IMR-90 (cell line): ENCODE measurements at regions not wholly inside any gene's neighbourhood (a gene's known extent, or its start where the extent isn't known, plus 50 kb on each side); places are given as distances from the start of the nearest gene placed in this dataset.

Experiments used
- ATAC-seq: fragments of 200-7000 bp; cut with Tn5 transposase; 2 replicates; pipeline ENCODE4 v1.9.1; 2020; ENCODE audit warnings: low read depth, mild to moderate bottlenecking, moderate library complexity
- BruUV-seq: library from RNA; stranded (reverse); fragments of 400-500 nt; replicated peaks from 2 replicates; lab custom pipeline; 2021; lab: Mats Ljungman, UMichigan
- CTCF ChIA-PET: fragments of 300-600 bp; formaldehyde crosslinking; extraction: SDS; loops from one replicate; lab custom pipeline; 2021; ENCODE audit warnings: antibody characterized with exemption; lab: Yijun Ruan, JAX
- POLR2A ChIA-PET: fragments of 300-600 bp; sonication (Branson Sonifier 250); formaldehyde crosslinking; loops from one replicate; lab custom pipeline; 2022; ENCODE audit warnings: antibody characterized with exemption; ENCODE audit not compliant: unreplicated experiment; lab: Charles Lee
- DNase-seq: peaks from one replicate; pipeline ENCODE4 v3.0.0; 2013
- H2AFZ ChIP-seq: replicated peaks from 2 replicates; pipeline ENCODE3; 2013; ENCODE audit warnings: low read length, mild to moderate bottlenecking; ENCODE audit not compliant: poor library complexity
- H2AK5ac ChIP-seq: 2 replicates; pipeline ENCODE4 v1.6.1; 2013; ENCODE audit warnings: low read depth, low read length, inconsistent platforms
- H2AK9ac ChIP-seq: replicated peaks from 2 replicates; pipeline ENCODE3; 2013; ENCODE audit warnings: mild to moderate bottlenecking, low read depth, low read length, moderate library complexity; ENCODE audit not compliant: poor library complexity
- H2BK120ac ChIP-seq: 2 replicates; pipeline ENCODE4 v1.6.1; 2013; ENCODE audit warnings: low read depth, low read length, inconsistent platforms
- H2BK15ac ChIP-seq: 3 replicates; pipeline ENCODE4 v1.6.1; 2013; ENCODE audit warnings: low read depth, low read length, inconsistent platforms
- H2BK20ac ChIP-seq: 2 replicates; pipeline ENCODE4 v1.6.1; 2013; ENCODE audit warnings: low read depth, mild to moderate bottlenecking, inconsistent platforms, low read length, moderate library complexity
- H2BK5ac ChIP-seq: 2 replicates; pipeline ENCODE4 v1.6.1; 2013; ENCODE audit warnings: mild to moderate bottlenecking, low read depth, low read length, inconsistent platforms; ENCODE audit not compliant: poor library complexity, severe bottlenecking
- H3K14ac ChIP-seq: replicated peaks from 2 replicates; pipeline ENCODE4 v1.6.1; 2013; ENCODE audit warnings: low read depth, low read length, inconsistent platforms
- H3K18ac ChIP-seq: 2 replicates; pipeline ENCODE4 v1.6.1; 2013; ENCODE audit warnings: low read depth, low read length, control low read depth
- H3K23ac ChIP-seq: 2 replicates; pipeline ENCODE4 v1.6.1; 2013; ENCODE audit warnings: low read depth, low read length, inconsistent platforms
- H3K27ac ChIP-seq: 2 replicates; pipeline ENCODE4 v1.5.1; 2013; ENCODE audit warnings: mild to moderate bottlenecking, control low read depth, low read length; ENCODE audit not compliant: insufficient read depth
- H3K27me3 ChIP-seq: 2 replicates; pipeline ENCODE4 v1.6.1; 2013; ENCODE audit warnings: low read length; ENCODE audit not compliant: control insufficient read depth, insufficient read depth
- H3K36me3 ChIP-seq: 2 replicates; pipeline ENCODE4 v1.6.1; 2013; ENCODE audit warnings: low read length, mixed read lengths; ENCODE audit not compliant: control insufficient read depth, insufficient read depth
- H3K4ac ChIP-seq: 2 replicates; pipeline ENCODE4 v1.6.1; 2013; ENCODE audit warnings: low read depth, low read length, inconsistent platforms
- H3K4me1 ChIP-seq: 2 replicates; pipeline ENCODE4 v1.6.1; 2013; ENCODE audit warnings: low read length, mixed read lengths; ENCODE audit not compliant: control insufficient read depth, insufficient read depth
- H3K4me2 ChIP-seq: 2 replicates; pipeline ENCODE4 v1.6.1; 2013; ENCODE audit warnings: low read depth, mild to moderate bottlenecking, control low read depth, low read length, moderate library complexity
- H3K4me3 ChIP-seq: 2 replicates; pipeline ENCODE4 v1.5.1; 2013; ENCODE audit warnings: low read depth, mild to moderate bottlenecking, control low read depth, low read length, moderate library complexity; ENCODE audit not compliant: insufficient read depth
- H3K56ac ChIP-seq: 2 replicates; pipeline ENCODE4 v1.6.1; 2013; ENCODE audit warnings: low read length, inconsistent platforms; ENCODE audit not compliant: insufficient read depth; ENCODE audit errors: extremely low read depth
- H3K79me1 ChIP-seq, 2 experiments: 2 replicates each; pipeline ENCODE4 v1.6.1; 2013; ENCODE audit warnings: low read length in 2 of 2, inconsistent platforms in 1 of 2, low read depth in 1 of 2
- H3K9ac ChIP-seq: 2 replicates; pipeline ENCODE4 v1.6.1; 2013; ENCODE audit warnings: low read depth, low read length, control low read depth
- H3K9me1 ChIP-seq: 2 replicates; pipeline ENCODE4 v1.6.1; 2013; ENCODE audit warnings: low read length, inconsistent platforms; ENCODE audit not compliant: insufficient read depth
- H3K9me3 ChIP-seq: 2 replicates; pipeline ENCODE4 v1.6.1; 2013; ENCODE audit warnings: low read length; ENCODE audit not compliant: control insufficient read depth, insufficient read depth
- H4K20me1 ChIP-seq: 2 replicates; pipeline ENCODE4 v1.6.1; 2013; ENCODE audit warnings: low read length, inconsistent platforms; ENCODE audit not compliant: insufficient read depth
- H4K5ac ChIP-seq: 2 replicates; pipeline ENCODE4 v1.6.1; 2013; ENCODE audit warnings: mild to moderate bottlenecking, low read depth, low read length, control low read depth
- H4K8ac ChIP-seq, 2 experiments: 2 replicates each; pipeline ENCODE4 v1.6.1; 2013; ENCODE audit warnings: low read depth in 2 of 2, low read length in 2 of 2, control low read depth in 1 of 2, inconsistent platforms in 1 of 2
- H4K91ac ChIP-seq: 2 replicates; pipeline ENCODE4 v1.6.1; 2013; ENCODE audit warnings: low read depth, low read length, inconsistent platforms; ENCODE audit not compliant: insufficient read depth
- CEBPB ChIP-seq: IDR thresholded peaks from 2 replicates; pipeline ENCODE4 v1.6.1; 2012; ENCODE audit warnings: low read depth, low read length, improper control_type of control experiment
- CHD1 ChIP-seq: IDR thresholded peaks from 2 replicates; pipeline ENCODE4 v1.6.1; 2012; ENCODE audit warnings: low read depth, low read length, improper control_type of control experiment
- ELK1 ChIP-seq: fragments of 150-350 bp; IDR thresholded peaks from 2 replicates; pipeline ENCODE4 v1.6.1; 2016; ENCODE audit warnings: low read depth, mild to moderate bottlenecking, low read length, moderate library complexity, borderline replicate concordance
- MAFK ChIP-seq: IDR thresholded peaks from 2 replicates; pipeline ENCODE4 v1.6.1; 2012; ENCODE audit warnings: low read depth, low read length, improper control_type of control experiment
- MXI1 ChIP-seq: IDR thresholded peaks from 2 replicates; pipeline ENCODE4 v1.6.1; 2012; ENCODE audit warnings: low read depth, mild to moderate bottlenecking, low read length, moderate library complexity, borderline replicate concordance
- NFE2L2 ChIP-seq: fragments of 150-350 bp; IDR thresholded peaks from 2 replicates; pipeline ENCODE4 v1.6.1; 2016; ENCODE audit warnings: low read depth, mild to moderate bottlenecking, low read length
- POLR2A ChIP-seq: IDR thresholded peaks from 2 replicates; pipeline ENCODE4 v1.6.1; 2012; ENCODE audit warnings: mild to moderate bottlenecking, low read depth, low read length
- RFX5 ChIP-seq: IDR thresholded peaks from 2 replicates; pipeline ENCODE4 v1.8.0; 2012; ENCODE audit warnings: low read depth, mild to moderate bottlenecking, low read length, moderate library complexity
- SMC3 ChIP-seq: fragments of 150-350 bp; IDR thresholded peaks from 2 replicates; pipeline ENCODE4 v1.6.1; 2016; ENCODE audit warnings: low read depth, mild to moderate bottlenecking, antibody characterized with exemption, low read length, moderate library complexity
- WGBS, 2 experiments: methylation state at CpG; one replicate each; pipeline versions ENCODE4 v1.1.5 to v1.1.7; 2013; ENCODE audit warnings: missing lambda C conversion rate in 2 of 2; ENCODE audit not compliant: insufficient read length in 1 of 2; ENCODE audit errors: extremely low coverage in 2 of 2; 5-methylcytosine and 5-hydroxymethylcytosine counted together
- dilution Hi-C: fragments of 300-500 bp; cut with HindIII; formaldehyde crosslinking; loops from one replicate; pipeline ENCODE4 v1.14.3; 2018; ENCODE audit warnings: low sequenced_read_pairs; ENCODE audit not compliant: unreplicated experiment
- in situ Hi-C: fragments of 300-500 bp; cut with MboI; formaldehyde crosslinking; loops from 3 replicates; pipeline ENCODE4 v1.14.3; 2019; ENCODE audit warnings: low sequenced_read_pairs, inconsistent platforms, mixed read lengths
- intact Hi-C: fragments of 100-400 bp; cut with micrococcal nuclease; formaldehyde crosslinking; loops from 2 replicates; pipeline ENCODE4 v1.10.0; 2022

DNA sequence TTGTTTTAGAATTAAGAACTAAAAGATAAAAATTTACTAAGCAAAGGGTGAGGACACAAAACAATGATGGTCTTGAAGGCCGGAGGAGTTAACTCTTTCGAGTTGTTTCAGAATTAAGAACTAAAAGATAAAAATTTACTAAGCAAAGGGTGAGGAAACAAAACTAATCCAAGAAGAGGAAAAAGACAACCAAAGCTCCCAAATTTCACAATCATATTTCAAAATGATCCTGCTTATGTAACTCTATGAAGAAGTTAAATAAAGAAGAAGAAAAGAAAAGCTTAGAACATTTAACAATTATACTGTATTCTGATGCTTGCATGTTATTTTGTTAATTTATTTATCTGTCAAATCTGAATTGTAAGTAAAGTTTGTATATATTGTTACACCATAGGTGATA, 154.8 kb upstream of the SLIT2 start:
- H2AK9ac ChIP-seq: no peak overlapping the region
- no peak overlapping the region for H3K9ac ChIP-seq
- H2BK15ac ChIP-seq: no peak overlapping the region
- no peak overlapping the region for H2BK120ac ChIP-seq
- intact Hi-C loops (no loop called here), in situ Hi-C loops (no loop called here), dilution Hi-C loops (no loop called here)
- no peak overlapping the region for H3K4me3 ChIP-seq
- H4K8ac ChIP-seq: no peak overlapping the region
- no peak overlapping the region for H3K18ac ChIP-seq
- H3K4ac ChIP-seq: no peak overlapping the region
- no peak overlapping the region for H3K4me2 ChIP-seq
- H2AFZ ChIP-seq: no peak overlapping the region
- H3K27me3 ChIP-seq: no peaks in the 10 kb centered on the region
- H2BK5ac ChIP-seq: no peak overlapping the region
- no peak overlapping the region for H4K91ac ChIP-seq
- BruUV-seq: no TSS peak
- no peak overlapping the region for H3K23ac ChIP-seq
- POLR2A ChIA-PET: no interaction called here
- H3K27ac ChIP-seq: no peak overlapping the region
- no peak overlapping the region for H2AK5ac ChIP-seq
- no peaks in the 10 kb centered on the region for H3K4me1 ChIP-seq
- CTCF ChIA-PET: no interaction called here
- H3K9me1 ChIP-seq: no peaks in the 10 kb centered on the region
- no peaks in the 10 kb centered on the region for H4K20me1 ChIP-seq
- TF ChIP-seq RFX5: no peak
- TF ChIP-seq NFE2L2: no peak
- no peak for TF ChIP-seq CEBPB
- no peak for TF ChIP-seq SMC3
- no peak for TF ChIP-seq ELK1
- no peak for TF ChIP-seq MXI1
- TF ChIP-seq CHD1: no peak
- no peak for TF ChIP-seq MAFK
- no peak for TF ChIP-seq POLR2A
- no peak for ATAC-seq
- no CpG with 5 or more reads among the region's 2 CpGs for WGBS, 2 experiments
- no peak overlapping the region for H2BK20ac ChIP-seq
- no peak for DNase-seq
- no peak overlapping the region for H4K5ac ChIP-seq
- H3K9me3 ChIP-seq: no peaks in the 10 kb centered on the region
- H3K56ac ChIP-seq: no peak overlapping the region
- no peak overlapping the region for H3K14ac ChIP-seq
- no peaks in the 10 kb centered on the region for H3K36me3 ChIP-seq
- no peaks in the 10 kb centered on the region for H3K79me1 ChIP-seq
